ENCODE measurements at regions not wholly inside any gene's neighbourhood (a gene's known extent, or its start where the extent isn't known, plus 50 kb on each side); places are given as distances from the start of the nearest gene placed in this dataset.

- TF ChIP-seq CTCF (IDR thresholded peaks at IDR 0.05), result no peak
- Histone ChIP-seq H3K4me2 (ENCODE audit: low read length) (no peak overlapping the region), H3K36me3 (ENCODE audit: control insufficient read depth, insufficient read depth, low read length) (no peaks in the 10 kb centered on the region), H3K9ac (no peak overlapping the region), H3K4me3 (ENCODE audit: low read depth, low read length) (no peak overlapping the region), H3K79me2 (no peaks in the 10 kb centered on the region), H3K27ac (no peak overlapping the region), H3K4me1 (peaks cover 5% of the 10 kb centered on the region), H3K9me3 (ENCODE audit: control insufficient read depth, low read length) (no peaks in the 10 kb centered on the region), H2AFZ (no peak overlapping the region), H3K27me3 (ENCODE audit: control insufficient read depth, insufficient read depth, low read length) (no peaks in the 10 kb centered on the region)
These were observed 80.0 kb upstream of the SLC66A3 start for GRCh38 chr2:11075221-11075620.

GRCh38 chr2:11077411-11077810 lies 77.9 kb upstream of the SLC66A3 start:
- no peak for TF ChIP-seq CTCF (IDR thresholded peaks at IDR 0.05)
- Histone ChIP-seq H3K27ac (no peak overlapping the region), H3K36me3 (ENCODE audit: control insufficient read depth, insufficient read depth, low read length) (no peaks in the 10 kb centered on the region), H3K4me3 (ENCODE audit: low read depth, low read length) (no peak overlapping the region), H3K79me2 (no peaks in the 10 kb centered on the region), H3K4me1 (peaks cover 5% of the 10 kb centered on the region), H3K9ac (no peak overlapping the region), H3K27me3 (ENCODE audit: control insufficient read depth, insufficient read depth, low read length) (no peaks in the 10 kb centered on the region), H2AFZ (no peak overlapping the region), H3K9me3 (ENCODE audit: control insufficient read depth, low read length) (no peaks in the 10 kb centered on the region), H3K4me2 (ENCODE audit: low read length) (no peak overlapping the region)

- H3K9ac ChIP-seq, result no peak overlapping the region
- H3K27me3 ChIP-seq (ENCODE audit: control insufficient read depth, insufficient read depth, low read length), result no peaks in the 10 kb centered on the region
- no peak overlapping the region for H2AFZ ChIP-seq
- TF ChIP-seq CTCF (IDR thresholded peaks at IDR 0.05), result no peak
- H3K9me3 ChIP-seq (ENCODE audit: control insufficient read depth, low read length), result no peaks in the 10 kb centered on the region
- H3K27ac ChIP-seq, result no peak overlapping the region
- H3K36me3 ChIP-seq (ENCODE audit: control insufficient read depth, insufficient read depth, low read length), result no peaks in the 10 kb centered on the region
- H3K4me1 ChIP-seq, result no peaks in the 10 kb centered on the region
- no peak overlapping the region for H3K4me2 ChIP-seq (ENCODE audit: low read length)
- no peak overlapping the region for H3K4me3 ChIP-seq (ENCODE audit: low read depth, low read length)
- no peaks in the 10 kb centered on the region for H3K79me2 ChIP-seq
These were observed 76.0 kb upstream of the SLC66A3 start for GRCh38 chr2:11079136-11079824.

GRCh38 chr2:11080253-11081115 lies 74.8 kb upstream of the SLC66A3 start:
- H3K4me1 ChIP-seq, result no peaks in the 10 kb centered on the region
- H3K79me2 ChIP-seq, result no peaks in the 10 kb centered on the region
- no peak overlapping the region for H3K9ac ChIP-seq
- H3K4me3 ChIP-seq (ENCODE audit: low read depth, low read length), result no peak overlapping the region
- H3K36me3 ChIP-seq (ENCODE audit: control insufficient read depth, insufficient read depth, low read length), result no peaks in the 10 kb centered on the region
- no peak overlapping the region for H2AFZ ChIP-seq
- H3K27ac ChIP-seq, result no peak overlapping the region
- no peak overlapping the region for H3K4me2 ChIP-seq (ENCODE audit: low read length)
- H3K9me3 ChIP-seq (ENCODE audit: control insufficient read depth, low read length), result no peaks in the 10 kb centered on the region
- TF ChIP-seq CTCF (IDR thresholded peaks at IDR 0.05), result no peak
- H3K27me3 ChIP-seq (ENCODE audit: control insufficient read depth, insufficient read depth, low read length), result no peaks in the 10 kb centered on the region
